HCT116 (cell line): ENCODE measurements at regions not wholly inside any gene's neighbourhood (a gene's known extent, or its start where the extent isn't known, plus 50 kb on each side); places are given as distances from the start of the nearest gene placed in this dataset.

Experiments used
- ATAC-seq: fragments of 200-7000 bp; cut with Tn5 transposase; 2 replicates; pipeline ENCODE4 v1.9.1; 2020; ENCODE audit warnings: mild to moderate bottlenecking, moderate library complexity
- BruUV-seq: library from RNA; stranded (reverse); fragments of 400-500 nt; replicated peaks from 2 replicates; lab custom pipeline; 2021; lab: Mats Ljungman, UMichigan
- CTCF ChIA-PET: fragments of 300-600 bp; sonication (Branson Sonifier 250); formaldehyde crosslinking; loops from one replicate; lab custom pipeline; 2021; ENCODE audit warnings: antibody characterized with exemption; lab: Charles Lee
- POLR2A ChIA-PET: fragments of 300-600, 350-600 bp; sonication (Branson Sonifier 250); formaldehyde crosslinking; loops from one replicate; lab custom pipeline; 2021; ENCODE audit warnings: antibody characterized with exemption; lab: Charles Lee
- RAD21 ChIA-PET, 2 experiments: fragments of 300-600 bp; sonication (Branson Sonifier 250); formaldehyde crosslinking; loops; one replicate each; lab custom pipeline; 2023; ENCODE audit warnings: low total read pairs in 2 of 2; ENCODE audit not compliant: uncharacterized antibody in 2 of 2, unreplicated experiment in 2 of 2, low non-redundant PET in 1 of 2; lab: Charles Lee
- DNase-seq: peaks from one replicate; pipeline ENCODE4 v3.0.0-alpha.2; 2010; ENCODE audit warnings: low read depth, low spot score
- H2AFZ ChIP-seq: fragments of 200-600 bp; shearing (Covaris generic), sonication (generic); 2 replicates; pipeline ENCODE4 v1.6.1; 2017; ENCODE audit warnings: low read depth, mixed run types, mixed read lengths, antibody characterized with exemption, low read length; ENCODE audit not compliant: poor library complexity, severe bottlenecking
- H3K27ac ChIP-seq: 2 replicates; pipeline ENCODE4 v1.5.1; 2012; ENCODE audit warnings: low read depth, low read length
- H3K27me3 ChIP-seq: fragments of 200-600 bp; sonication (generic); 2 replicates; pipeline ENCODE4 v1.6.1; 2016; ENCODE audit warnings: mixed run types, low read length, mixed read lengths; ENCODE audit not compliant: insufficient read depth
- H3K36me3 ChIP-seq, 2 experiments: fragments of 200-500 bp in 1 of 2; fragments of 200-600 bp in 1 of 2; sonication (Bioruptor generic) in 1 of 2; sonication (generic) in 1 of 2; 2 replicates each; pipeline versions ENCODE4 v1.5.1 to v1.6.1; 2014 to 2016; ENCODE audit warnings: low read length in 2 of 2, inconsistent platforms in 1 of 2, mixed read lengths in 1 of 2, mixed run types in 1 of 2; ENCODE audit not compliant: insufficient read depth in 2 of 2, control insufficient read depth in 1 of 2
- H3K4me1 ChIP-seq, 2 experiments: fragments of 200-600 bp in 1 of 2; sonication (generic) in 1 of 2; 2 replicates each; pipeline versions ENCODE4 v1.5.1 to v1.6.1; 2012 to 2017; ENCODE audit warnings: low read length in 2 of 2, inconsistent platforms in 1 of 2, mild to moderate bottlenecking in 1 of 2, mixed read lengths in 1 of 2, mixed run types in 1 of 2, moderate library complexity in 1 of 2; ENCODE audit not compliant: insufficient read depth in 2 of 2, control insufficient read depth in 1 of 2
- H3K4me2 ChIP-seq: fragments of 200-600 bp; sonication (generic); 2 replicates; pipeline ENCODE4 v1.6.1; 2017; ENCODE audit warnings: mixed run types, low read length, mixed read lengths
- H3K4me3 ChIP-seq, 2 experiments: fragments of 200-600 bp in 1 of 2; sonication (generic) in 1 of 2; replicated peaks in 1 of 2; 2 replicates each; pipeline ENCODE4 v1.5.1; 2011 to 2016; ENCODE audit warnings: low read length in 2 of 2, control low read depth in 1 of 2, low read depth in 1 of 2, mild to moderate bottlenecking in 1 of 2, mixed read lengths in 1 of 2, mixed run types in 1 of 2
- H3K79me2 ChIP-seq: fragments of 200-600 bp; sonication (generic); 2 replicates; pipeline ENCODE4 v1.6.1; 2017; ENCODE audit warnings: mild to moderate bottlenecking, mixed run types, low read length, moderate library complexity, mixed read lengths; ENCODE audit not compliant: insufficient read depth
- H3K9ac ChIP-seq: fragments of 200-600 bp; sonication (generic); 2 replicates; pipeline ENCODE4 v1.6.1; 2016; ENCODE audit warnings: low read length, mixed read lengths
- H3K9me2 ChIP-seq: fragments of 200-600 bp; sonication (generic), shearing (Covaris generic); 2 replicates; pipeline ENCODE4 v1.6.1; 2017; ENCODE audit warnings: mixed run types, mild to moderate bottlenecking, moderate library complexity; ENCODE audit not compliant: insufficient read depth
- H3K9me3 ChIP-seq, 2 experiments: fragments of 200-500 bp in 1 of 2; fragments of 200-600 bp in 1 of 2; sonication (Bioruptor generic) in 1 of 2; sonication (generic) in 1 of 2; 2 replicates each; pipeline ENCODE4 v1.6.1; 2014 to 2017; ENCODE audit warnings: low read length in 2 of 2, mixed read lengths in 2 of 2, inconsistent platforms in 1 of 2, low read depth in 1 of 2, mild to moderate bottlenecking in 1 of 2, mixed run types in 1 of 2, moderate library complexity in 1 of 2; ENCODE audit not compliant: control insufficient read depth in 1 of 2, insufficient read depth in 1 of 2
- H4K20me1 ChIP-seq: fragments of 200-600 bp; sonication (generic), shearing (Covaris generic); 2 replicates; pipeline ENCODE4 v1.6.1; 2017; ENCODE audit warnings: mixed run types, mild to moderate bottlenecking, moderate library complexity; ENCODE audit not compliant: insufficient read depth
- CEBPB ChIP-seq: IDR thresholded peaks from 2 replicates; pipeline ENCODE4 v1.6.1; 2012; ENCODE audit warnings: low read depth
- EGR1 ChIP-seq: IDR thresholded peaks from 2 replicates; pipeline ENCODE4 v1.6.1; 2012; ENCODE audit warnings: low read depth
- ELF1 ChIP-seq: IDR thresholded peaks from 2 replicates; pipeline ENCODE4 v1.6.1; 2012; ENCODE audit warnings: low read depth, borderline replicate concordance
- EZH2 ChIP-seq: fragments of 200-600 bp; sonication (generic); IDR thresholded peaks from 2 replicates; pipeline ENCODE4 v1.6.1; 2017; ENCODE audit warnings: antibody characterized with exemption, mixed run types
- FOSL1 ChIP-seq: IDR thresholded peaks from 2 replicates; pipeline ENCODE4 v1.6.1; 2012; ENCODE audit warnings: low read depth
- JUND ChIP-seq: IDR thresholded peaks from 2 replicates; pipeline ENCODE4 v1.6.1; 2012
- POLR2A ChIP-seq: IDR thresholded peaks from 2 replicates; pipeline ENCODE4 v1.7.0; 2011; ENCODE audit warnings: borderline replicate concordance; ENCODE audit not compliant: insufficient read depth, insufficient read length; ENCODE audit errors: extremely low read depth
- SIN3A ChIP-seq: IDR thresholded peaks from 2 replicates; pipeline ENCODE4 v1.6.1; 2012; ENCODE audit warnings: low read depth
- SP1 ChIP-seq: IDR thresholded peaks from 2 replicates; pipeline ENCODE4 v1.6.1; 2012; ENCODE audit warnings: low read depth
- TCF7L2 ChIP-seq: IDR thresholded peaks from 2 replicates; pipeline ENCODE4 v1.7.0; 2011; ENCODE audit warnings: borderline replicate concordance, inconsistent platforms; ENCODE audit not compliant: insufficient read depth, insufficient read length; ENCODE audit errors: extremely low read depth
- ZFX ChIP-seq: fragments of 450-650 bp; IDR thresholded peaks from 2 replicates; pipeline ENCODE4 v1.6.1; 2017
- ZNF274 ChIP-seq: fragments of 200-500 bp; sonication (Bioruptor generic); IDR thresholded peaks from 2 replicates; pipeline ENCODE4 v1.6.1; 2014; ENCODE audit warnings: mild to moderate bottlenecking, low read depth, low read length, inconsistent platforms
- intact Hi-C: fragments of 100-400 bp; cut with micrococcal nuclease; formaldehyde crosslinking; loops from 2 replicates; pipeline ENCODE4 v1.10.0; 2022
- TF ChIP-seq, protein P1 (sequence below): IDR thresholded peaks from 2 replicates; pipeline ENCODE4 v1.6.1; 2012

DNA sequence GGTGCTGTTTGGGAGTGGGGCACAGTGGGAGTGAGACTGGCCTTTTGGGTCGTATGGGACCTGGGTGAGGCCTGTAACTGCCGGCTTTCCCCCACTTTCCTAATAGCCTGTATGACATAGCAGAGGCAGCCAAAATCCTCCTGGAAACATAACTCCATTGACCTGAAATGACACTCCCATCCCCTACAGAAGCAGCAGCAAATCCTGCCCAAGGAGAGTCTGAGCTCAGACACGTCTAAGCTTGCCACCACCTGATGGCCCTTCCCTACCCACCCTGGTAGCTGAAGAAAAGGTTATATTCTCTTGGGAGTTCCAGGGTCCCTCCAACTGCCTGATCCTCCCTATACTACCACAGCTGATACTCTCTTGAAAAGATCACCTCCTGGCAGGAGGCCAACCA, 179.8 kb upstream of the ARRDC3 start:
- CTCF ChIA-PET: no interaction called here
- BruUV-seq: no TSS peak
- TF ChIP-seq CEBPB (no peak), ZNF274 (no peak), POLR2A (no peak), ELF1 (no peak), JUND (no peak), EGR1 (no peak), EZH2 (no peak), FOSL1 (no peak), SIN3A (no peak), TCF7L2 (no peak), ZFX (no peak)
- TF ChIP-seq, protein P1, sequence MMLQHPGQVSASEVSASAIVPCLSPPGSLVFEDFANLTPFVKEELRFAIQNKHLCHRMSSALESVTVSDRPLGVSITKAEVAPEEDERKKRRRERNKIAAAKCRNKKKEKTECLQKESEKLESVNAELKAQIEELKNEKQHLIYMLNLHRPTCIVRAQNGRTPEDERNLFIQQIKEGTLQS: no peak
- DNase-seq: no peak
- no peak overlapping the region for H3K4me3 ChIP-seq
- H3K36me3 ChIP-seq: no peaks in the 10 kb centered on the region
- H3K4me1 ChIP-seq: no peaks in the 10 kb centered on the region
- H3K9me2 ChIP-seq: no peaks in the 10 kb centered on the region
- no peaks in the 10 kb centered on the region for H3K27me3 ChIP-seq
- no peaks in the 10 kb centered on the region for H4K20me1 ChIP-seq
- POLR2A ChIA-PET: no interaction called here
- RAD21 ChIA-PET: no interaction called here
- no peaks in the 10 kb centered on the region for H3K79me2 ChIP-seq
- H3K4me2 ChIP-seq: no peak overlapping the region
- intact Hi-C loops: no loop called here
- ATAC-seq: no peak
- H2AFZ ChIP-seq: no peak overlapping the region
- peaks cover 0 to 8% of the 10 kb centered on the region in 2 experiments; a peak in 1 of 4 replicates for H3K9me3 ChIP-seq
- H3K27ac ChIP-seq: no peak overlapping the region
- H3K9ac ChIP-seq: no peak overlapping the region

DNA sequence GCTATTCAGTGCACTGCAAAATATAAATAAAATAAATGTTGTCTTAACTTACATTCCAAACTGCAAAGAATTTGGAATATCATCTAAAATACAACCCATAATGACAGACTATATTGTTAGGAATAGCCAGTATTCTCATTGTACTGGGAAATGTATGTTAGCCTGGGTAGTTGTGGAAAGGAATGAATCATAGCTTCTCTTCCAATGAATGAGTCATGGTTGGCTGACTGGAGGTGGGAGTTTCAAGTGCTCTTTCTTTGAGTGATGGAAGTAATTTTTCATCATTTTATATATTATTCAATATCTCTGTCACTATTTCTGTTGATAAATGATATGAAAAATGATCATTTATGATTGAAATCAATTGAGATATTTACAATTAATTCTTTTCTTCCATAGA, 158.6 kb upstream of the ARRDC3 start:
- Histone ChIP-seq H3K27me3 (no peaks in the 10 kb centered on the region), H3K27ac (no peak overlapping the region), H3K9me2 (no peaks in the 10 kb centered on the region), H4K20me1 (no peaks in the 10 kb centered on the region), H3K4me3 (no peak overlapping the region), H3K9ac (no peak overlapping the region), H2AFZ (no peak overlapping the region), H3K4me2 (no peak overlapping the region), H3K79me2 (no peaks in the 10 kb centered on the region), H3K4me1 (0 out of 4 replicates have a peak, but pooled peaks cover 0 to 3% of the 10 kb centered on the region in 2 experiments), H3K36me3 (no peaks in the 10 kb centered on the region), H3K9me3 (no peaks in the 10 kb centered on the region)
- intact Hi-C loops: no loop called here
- ChIA-PET RAD21 (no interaction called here), CTCF (no interaction called here), POLR2A (no interaction called here)
- ATAC-seq (no peak), DNase-seq (peak; percentile 1)
- BruUV-seq: no TSS peak
- TF ChIP-seq SP1 (no peak), FOSL1 (peak; percentile 53; the same call in 1 of the 2 replicates), JUND (peak; percentile 56)
